ENCODE measurements at regions not wholly inside any gene's neighbourhood (a gene's known extent, or its start where the extent isn't known, plus 50 kb on each side); places are given as distances from the start of the nearest gene placed in this dataset.

DNA sequence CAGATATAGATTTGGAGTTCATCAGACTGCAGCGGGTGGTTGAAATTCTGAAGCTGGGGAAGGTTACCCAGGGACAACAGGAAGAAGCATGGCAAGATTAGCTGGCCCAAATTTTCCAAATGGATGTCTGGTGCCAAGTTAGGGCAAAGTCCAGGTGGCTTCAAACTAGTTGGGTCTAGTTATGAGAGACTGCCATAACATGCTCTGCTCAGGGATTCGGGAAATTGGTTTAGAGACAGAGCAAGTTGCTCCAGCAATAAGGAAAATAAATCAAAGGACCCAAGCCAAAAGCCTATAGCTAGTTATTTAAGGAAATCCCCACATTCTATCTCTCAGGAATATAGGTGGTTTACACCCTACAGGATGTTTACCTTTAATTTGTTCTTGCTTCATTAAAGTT lies 125.7 kb upstream of the BTG1 start:
- Mint-ChIP-seq H3K27ac (no peak overlapping the region), H3K9me3 (peaks cover 7% of the 10 kb centered on the region), H3K4me1 (ENCODE audit: unreplicated experiment) (peaks cover 15% of the 10 kb centered on the region), H3K27me3 (peaks cover 11% of the 10 kb centered on the region), H3K36me3 (no peaks in the 10 kb centered on the region), H3K4me3 (no peak overlapping the region)
- TF ChIP-seq, protein P1, sequence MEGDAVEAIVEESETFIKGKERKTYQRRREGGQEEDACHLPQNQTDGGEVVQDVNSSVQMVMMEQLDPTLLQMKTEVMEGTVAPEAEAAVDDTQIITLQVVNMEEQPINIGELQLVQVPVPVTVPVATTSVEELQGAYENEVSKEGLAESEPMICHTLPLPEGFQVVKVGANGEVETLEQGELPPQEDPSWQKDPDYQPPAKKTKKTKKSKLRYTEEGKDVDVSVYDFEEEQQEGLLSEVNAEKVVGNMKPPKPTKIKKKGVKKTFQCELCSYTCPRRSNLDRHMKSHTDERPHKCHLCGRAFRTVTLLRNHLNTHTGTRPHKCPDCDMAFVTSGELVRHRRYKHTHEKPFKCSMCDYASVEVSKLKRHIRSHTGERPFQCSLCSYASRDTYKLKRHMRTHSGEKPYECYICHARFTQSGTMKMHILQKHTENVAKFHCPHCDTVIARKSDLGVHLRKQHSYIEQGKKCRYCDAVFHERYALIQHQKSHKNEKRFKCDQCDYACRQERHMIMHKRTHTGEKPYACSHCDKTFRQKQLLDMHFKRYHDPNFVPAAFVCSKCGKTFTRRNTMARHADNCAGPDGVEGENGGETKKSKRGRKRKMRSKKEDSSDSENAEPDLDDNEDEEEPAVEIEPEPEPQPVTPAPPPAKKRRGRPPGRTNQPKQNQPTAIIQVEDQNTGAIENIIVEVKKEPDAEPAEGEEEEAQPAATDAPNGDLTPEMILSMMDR (conservative IDR thresholded peaks at IDR 0.05) = no peak
- DNase-seq (ENCODE audit: extremely low spot score, unreplicated experiment) = no peak

DNA sequence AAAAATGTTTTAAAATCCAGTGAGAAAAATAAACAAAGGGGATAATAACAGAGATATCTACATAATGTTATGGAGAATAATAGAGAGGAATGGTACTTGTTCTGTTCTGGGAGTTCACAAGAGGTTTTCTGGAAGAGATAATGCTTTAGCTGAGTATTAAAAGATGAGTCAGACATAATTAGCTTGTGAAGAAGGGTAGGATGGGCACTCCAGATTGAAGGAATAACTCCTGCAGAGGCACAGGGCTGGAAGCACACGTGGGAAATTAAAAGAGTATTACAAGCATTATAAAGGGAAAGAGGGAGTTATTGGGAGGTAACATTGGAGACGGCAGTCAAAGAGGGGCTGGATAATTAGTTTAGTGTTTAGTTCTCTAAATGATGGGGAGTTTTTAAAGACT lies 124.9 kb upstream of the BTG1 start:
- TF ChIP-seq, protein P1 (conservative IDR thresholded peaks at IDR 0.05) = no peak
- H3K4me1 Mint-ChIP-seq (ENCODE audit: unreplicated experiment) = peaks cover 15% of the 10 kb centered on the region
- H3K27me3 Mint-ChIP-seq = peaks cover 11% of the 10 kb centered on the region
- H3K27ac Mint-ChIP-seq = no peak overlapping the region
- peaks cover 7% of the 10 kb centered on the region for H3K9me3 Mint-ChIP-seq
- no peak for DNase-seq (ENCODE audit: extremely low spot score, unreplicated experiment)
- no peaks in the 10 kb centered on the region for H3K36me3 Mint-ChIP-seq
- H3K4me3 Mint-ChIP-seq = no peak overlapping the region

DNA sequence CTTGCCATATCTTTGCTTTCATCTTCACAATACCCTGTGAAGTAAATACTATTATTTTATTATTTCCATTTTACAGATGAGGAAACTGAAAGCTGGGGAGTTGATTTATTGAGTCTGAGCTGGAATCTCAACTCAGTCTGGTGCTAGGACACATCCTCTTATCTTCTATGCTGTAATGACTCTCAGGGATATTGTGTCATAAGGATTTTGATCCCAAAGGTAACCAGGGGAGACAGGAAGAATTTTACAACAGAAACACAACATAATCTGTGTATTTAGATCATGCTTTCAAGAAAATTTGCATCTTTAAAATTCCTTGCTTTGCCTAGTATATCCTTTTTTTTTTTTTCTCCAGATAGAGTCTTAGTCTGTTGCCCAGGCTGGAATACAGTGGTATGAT lies 123.3 kb upstream of the BTG1 start:
- H3K27me3 Mint-ChIP-seq = peaks cover 11% of the 10 kb centered on the region
- no peaks in the 10 kb centered on the region for H3K36me3 Mint-ChIP-seq
- DNase-seq (ENCODE audit: extremely low spot score, unreplicated experiment) = no peak
- no peak overlapping the region for H3K27ac Mint-ChIP-seq
- H3K4me1 Mint-ChIP-seq (ENCODE audit: unreplicated experiment) = peaks cover 14% of the 10 kb centered on the region
- H3K4me3 Mint-ChIP-seq = no peak overlapping the region
- peaks cover 7% of the 10 kb centered on the region for H3K9me3 Mint-ChIP-seq
- TF ChIP-seq, protein P1 (conservative IDR thresholded peaks at IDR 0.05) = no peak

DNA sequence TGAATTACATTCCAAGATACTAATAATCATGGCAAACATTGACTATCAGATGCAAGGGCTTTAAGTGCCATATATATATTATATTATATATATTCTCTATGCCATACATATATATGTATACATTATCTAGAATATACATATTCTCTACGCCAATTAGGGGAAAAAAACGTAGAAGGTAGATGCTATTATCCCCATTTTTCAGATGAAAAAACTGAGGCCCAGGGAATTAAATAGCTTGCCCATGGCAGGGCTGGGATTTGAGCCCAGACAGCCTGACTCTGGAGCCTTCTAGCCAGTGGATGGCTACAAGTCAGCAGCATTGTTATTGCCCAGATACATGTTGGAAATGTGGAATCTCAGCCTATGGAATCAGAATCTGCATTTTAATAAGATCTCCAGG lies 116.0 kb upstream of the BTG1 start:
- H3K9me3 Mint-ChIP-seq = no peaks in the 10 kb centered on the region
- peaks cover 4% of the 10 kb centered on the region for H3K4me1 Mint-ChIP-seq (ENCODE audit: unreplicated experiment)
- H3K27me3 Mint-ChIP-seq = no peaks in the 10 kb centered on the region
- no peak for DNase-seq (ENCODE audit: extremely low spot score, unreplicated experiment)
- no peak overlapping the region for H3K27ac Mint-ChIP-seq
- no peaks in the 10 kb centered on the region for H3K36me3 Mint-ChIP-seq
- TF ChIP-seq, protein P1 (conservative IDR thresholded peaks at IDR 0.05) = no peak
- no peak overlapping the region for H3K4me3 Mint-ChIP-seq

DNA sequence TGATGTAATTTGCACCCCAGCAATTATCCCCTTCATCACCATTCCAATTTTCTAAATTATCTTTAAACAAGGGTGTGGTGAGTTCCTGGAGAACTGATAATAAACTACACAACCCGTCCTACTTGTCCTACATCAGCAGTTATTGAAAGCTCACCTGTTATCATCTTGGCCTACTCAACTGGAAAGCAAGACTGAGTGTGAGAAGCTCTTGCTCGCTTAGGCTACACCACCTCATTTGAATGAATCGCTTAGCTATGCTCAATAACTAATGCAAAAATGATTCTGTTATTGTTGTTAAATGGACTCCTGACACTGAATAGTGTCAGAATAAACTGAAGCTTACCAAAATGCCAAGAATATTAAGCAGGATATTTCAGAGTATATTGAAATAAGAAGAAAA lies 115.4 kb upstream of the BTG1 start:
- Mint-ChIP-seq H3K4me3 (no peak overlapping the region), H3K4me1 (ENCODE audit: unreplicated experiment) (peaks cover 10% of the 10 kb centered on the region), H3K36me3 (no peaks in the 10 kb centered on the region), H3K9me3 (no peaks in the 10 kb centered on the region), H3K27ac (no peak overlapping the region), H3K27me3 (no peaks in the 10 kb centered on the region)
- TF ChIP-seq, protein P1 (conservative IDR thresholded peaks at IDR 0.05) = no peak
- no peak for DNase-seq (ENCODE audit: extremely low spot score, unreplicated experiment)

DNA sequence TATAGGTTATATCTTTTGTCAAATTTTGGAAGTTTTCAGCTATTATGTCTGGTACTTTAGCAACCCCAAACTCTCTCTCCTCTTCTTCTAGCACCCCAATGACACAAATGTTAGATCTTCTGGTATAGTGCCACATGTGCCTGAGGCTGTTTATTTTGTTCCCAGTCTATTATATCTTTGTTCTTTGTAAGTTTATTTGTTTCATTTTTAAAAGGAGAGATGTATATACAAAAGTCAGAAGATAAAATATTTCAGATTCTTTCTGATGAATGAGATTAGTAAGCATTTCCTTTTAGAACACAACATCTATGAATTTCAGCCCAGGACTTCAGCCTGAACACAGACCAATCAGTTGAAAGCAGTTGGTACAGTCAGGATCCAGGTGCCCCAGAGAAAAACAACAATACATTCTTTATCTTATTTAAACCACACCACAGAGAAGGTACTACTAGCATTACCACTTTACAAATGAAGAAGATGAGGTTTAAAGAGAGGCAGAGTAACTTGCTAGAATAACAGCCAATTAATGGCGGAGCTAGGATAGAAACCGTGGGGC lies 114.1 kb upstream of the BTG1 start:
- no peak for DNase-seq (ENCODE audit: extremely low spot score, unreplicated experiment)
- TF ChIP-seq, protein P1 (conservative IDR thresholded peaks at IDR 0.05) = no peak
- Mint-ChIP-seq H3K4me3 (no peak overlapping the region), H3K4me1 (ENCODE audit: unreplicated experiment) (peaks cover 10% of the 10 kb centered on the region), H3K27ac (no peak overlapping the region), H3K27me3 (no peaks in the 10 kb centered on the region), H3K36me3 (no peaks in the 10 kb centered on the region), H3K9me3 (no peaks in the 10 kb centered on the region)

All from type B pancreatic cell (in vitro differentiated cells).